ENCODE measurements at regions not wholly inside any gene's neighbourhood (a gene's known extent, or its start where the extent isn't known, plus 50 kb on each side); places are given as distances from the start of the nearest gene placed in this dataset.

GRCh38 chr5:56426693-56427092, 193.6 kb upstream of the ANKRD55 start:
- no peak for ATAC-seq (ENCODE audit: low read depth)
- H3K4me3 Mint-ChIP-seq = no peak overlapping the region
- ChIA-PET CTCF (no interaction called here), POLR2A (no interaction called here)
- intact Hi-C loops (cut with micrococcal nuclease) = no loop called here
- no peaks in the 10 kb centered on the region for H3K36me3 Mint-ChIP-seq (ENCODE audit: low read depth)
- H3K27me3 Mint-ChIP-seq = no peaks in the 10 kb centered on the region
- peaks cover 2% of the 10 kb centered on the region for H3K9me3 Mint-ChIP-seq
- no peak overlapping the region for H3K27ac Mint-ChIP-seq
- DNase-seq = no peak
- no peak for TF ChIP-seq CTCF (IDR thresholded peaks at IDR 0.05)
- H3K4me1 Mint-ChIP-seq = peaks cover 6% of the 10 kb centered on the region

GRCh38 chr5:56422076-56422762, 189.1 kb upstream of the ANKRD55 start:
- H3K27me3 Mint-ChIP-seq = no peaks in the 10 kb centered on the region
- CTCF ChIA-PET = no interaction called here
- H3K27ac Mint-ChIP-seq = no peak overlapping the region
- peaks cover 9% of the 10 kb centered on the region for H3K9me3 Mint-ChIP-seq
- TF ChIP-seq CTCF (IDR thresholded peaks at IDR 0.05) = no peak
- POLR2A ChIA-PET = no interaction called here
- DNase-seq (no peak), ATAC-seq (ENCODE audit: low read depth) (no peak)
- intact Hi-C loops (cut with micrococcal nuclease) = no loop called here
- no peak overlapping the region for H3K4me3 Mint-ChIP-seq
- peaks cover 13% of the 10 kb centered on the region for H3K36me3 Mint-ChIP-seq (ENCODE audit: low read depth)
- peaks cover 37% of the 10 kb centered on the region for H3K4me1 Mint-ChIP-seq

GRCh38 chr5:56421246-56422075, 188.3 kb upstream of the ANKRD55 start:
- ATAC-seq (ENCODE audit: low read depth) (no peak), DNase-seq (no peak)
- Mint-ChIP-seq H3K36me3 (ENCODE audit: low read depth) (peaks cover 13% of the 10 kb centered on the region), H3K4me3 (no peak overlapping the region), H3K4me1 (peaks cover 44% of the 10 kb centered on the region), H3K27ac (no peak overlapping the region), H3K9me3 (peaks cover 9% of the 10 kb centered on the region), H3K27me3 (no peaks in the 10 kb centered on the region)
- TF ChIP-seq CTCF (IDR thresholded peaks at IDR 0.05) = no peak
- ChIA-PET CTCF (no interaction called here), POLR2A (interaction anchor here (0.6 kb wide), 1 partner anchor 288 kb away, joined by 4 read pairs; no protein-coding TSS in a partner anchor)
- intact Hi-C loops (cut with micrococcal nuclease) = no loop called here

- DNase-seq = no peak
- H3K27ac Mint-ChIP-seq = no peak overlapping the region
- intact Hi-C loops (cut with micrococcal nuclease) = no loop called here
- H3K4me3 Mint-ChIP-seq = no peak overlapping the region
- H3K4me1 Mint-ChIP-seq = peaks cover 56% of the 10 kb centered on the region
- H3K36me3 Mint-ChIP-seq (ENCODE audit: low read depth) = peaks cover 13% of the 10 kb centered on the region
- no peak for ATAC-seq (ENCODE audit: low read depth)
- ChIA-PET POLR2A (interaction anchor here (0.8 to 2.0 kb wide), 2 partner anchors 59 to 399 kb away, joined by 3 to 8 read pairs; no protein-coding TSS in a partner anchor), CTCF (no interaction called here)
- no peak for TF ChIP-seq CTCF (IDR thresholded peaks at IDR 0.05)
- H3K27me3 Mint-ChIP-seq = no peaks in the 10 kb centered on the region
- peaks cover 9% of the 10 kb centered on the region for H3K9me3 Mint-ChIP-seq
Observed at GRCh38 chr5:56420323-56420722, 187.2 kb upstream of the ANKRD55 start.

GRCh38 chr5:56419667-56420066, 186.5 kb upstream of the ANKRD55 start:
- ATAC-seq (ENCODE audit: low read depth) (no peak), DNase-seq (no peak)
- H3K36me3 Mint-ChIP-seq (ENCODE audit: low read depth) = peaks cover 13% of the 10 kb centered on the region
- POLR2A ChIA-PET = interaction anchor here (0.6 to 2.0 kb wide), 4 partner anchors 60 to 430 kb away, joined by 3 to 8 read pairs (median 4); no protein-coding TSS in a partner anchor
- no peak for TF ChIP-seq CTCF (IDR thresholded peaks at IDR 0.05)
- peaks cover 62% of the 10 kb centered on the region for H3K4me1 Mint-ChIP-seq
- CTCF ChIA-PET = no interaction called here
- no peaks in the 10 kb centered on the region for H3K27me3 Mint-ChIP-seq
- intact Hi-C loops (cut with micrococcal nuclease) = loop anchor here (5.0 kb wide), 1 partner anchor 422 kb away; no protein-coding TSS in a partner anchor
- H3K4me3 Mint-ChIP-seq = no peak overlapping the region
- peaks cover 9% of the 10 kb centered on the region for H3K9me3 Mint-ChIP-seq
- peak overlapping the region; percentile 76 for H3K27ac Mint-ChIP-seq

All from activated B cell treated with CpG ODN at 0.5 μM for 24 hours (primary cell).